Stimulated activated CD8-positive, alpha-beta memory T cell treated with anti-CD3 and anti-CD28 coated beads, Interleukin-15, amount 100 ng/mL, for 24 hours (primary cell): ENCODE measurements at regions not wholly inside any gene's neighbourhood (a gene's known extent, or its start where the extent isn't known, plus 50 kb on each side); places are given as distances from the start of the nearest gene placed in this dataset.
"Not testable (repeated sequence)": the region's sequence is repeated elsewhere in the genome, so short reads cannot be mapped to it uniquely, and the experiment has no call there.

Experiments
- DNase-seq: peaks from one replicate; pipeline ENCODE4 v3.0.0-alpha.2; 2020; ENCODE audit warnings: low read depth

DNA sequence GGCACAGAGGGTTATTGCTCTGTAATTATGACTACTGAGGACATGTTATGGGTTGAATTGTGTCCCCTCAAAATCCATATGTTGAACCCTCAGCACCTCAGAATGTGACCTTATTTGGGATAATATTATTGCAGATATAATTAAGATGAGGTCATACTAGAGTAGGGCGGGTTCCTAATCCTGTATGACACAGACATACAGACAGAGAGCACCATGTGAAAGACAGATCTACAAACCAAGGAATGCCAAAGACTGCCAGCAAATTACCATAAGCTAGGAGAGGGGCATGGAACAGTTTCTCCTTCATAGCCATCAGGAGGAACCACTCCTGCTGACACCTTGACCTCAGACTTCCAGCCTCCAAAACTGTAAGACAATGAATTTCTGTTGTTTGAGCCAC lies 115.2 kb upstream of the OTUD4 start:
- DNase-seq = no peak

DNA sequence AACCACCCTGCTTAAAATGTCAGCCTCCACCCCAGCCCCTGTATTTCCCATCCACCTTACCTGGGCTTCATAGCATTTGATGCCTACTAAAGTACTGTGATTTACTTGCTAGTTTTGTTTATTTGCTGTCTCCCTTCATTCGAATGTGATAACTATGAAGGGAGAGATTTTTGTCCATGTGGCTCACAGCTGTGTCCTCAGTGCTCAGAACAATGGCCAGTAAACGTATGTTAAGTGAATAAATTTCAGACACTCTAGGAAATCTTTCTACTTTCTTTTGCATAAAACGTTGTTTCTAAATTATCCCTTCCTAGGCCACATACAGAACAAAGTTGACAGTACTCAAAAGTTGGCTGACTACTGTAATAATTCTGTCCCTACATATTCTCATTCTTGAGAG lies 114.7 kb upstream of the OTUD4 start:
- no peak for DNase-seq

DNA sequence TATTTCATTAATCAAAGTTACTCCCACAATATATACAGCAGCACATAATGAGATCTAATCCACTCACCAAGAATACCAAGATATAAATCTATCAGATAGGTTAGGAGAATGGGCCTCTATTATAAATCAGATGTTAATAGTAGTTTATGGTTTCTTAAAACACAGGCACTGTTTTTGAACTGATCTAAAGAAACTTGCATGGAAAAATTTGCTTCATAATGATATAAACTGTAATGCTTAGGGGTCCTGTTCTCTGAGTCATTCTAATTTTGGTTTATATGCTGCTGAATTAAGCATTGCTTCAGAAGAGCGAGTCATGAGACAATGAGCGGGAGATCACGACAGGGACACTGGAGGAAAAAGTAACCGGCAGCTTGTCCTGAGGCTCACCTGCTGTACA lies 113.3 kb upstream of the OTUD4 start:
- no peak for DNase-seq

DNA sequence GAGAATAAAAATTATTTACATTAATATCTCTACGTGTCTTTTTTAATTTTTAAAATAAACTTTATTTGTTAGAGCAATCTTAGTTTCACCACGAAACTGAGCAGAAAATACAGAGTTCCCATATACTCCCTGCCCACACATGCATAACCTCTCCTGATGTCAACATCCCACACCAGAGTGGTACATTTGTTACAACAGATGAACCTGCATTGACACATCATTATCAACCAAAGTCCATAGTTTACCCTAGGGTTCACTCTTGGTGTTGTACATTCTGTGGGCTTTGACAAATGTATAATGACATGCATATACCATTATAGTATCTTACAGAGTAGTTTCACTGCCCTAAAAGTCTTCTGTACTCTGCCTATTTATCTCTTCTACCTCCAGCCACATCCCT lies 110.6 kb upstream of the OTUD4 start:
- DNase-seq = no peak

DNA sequence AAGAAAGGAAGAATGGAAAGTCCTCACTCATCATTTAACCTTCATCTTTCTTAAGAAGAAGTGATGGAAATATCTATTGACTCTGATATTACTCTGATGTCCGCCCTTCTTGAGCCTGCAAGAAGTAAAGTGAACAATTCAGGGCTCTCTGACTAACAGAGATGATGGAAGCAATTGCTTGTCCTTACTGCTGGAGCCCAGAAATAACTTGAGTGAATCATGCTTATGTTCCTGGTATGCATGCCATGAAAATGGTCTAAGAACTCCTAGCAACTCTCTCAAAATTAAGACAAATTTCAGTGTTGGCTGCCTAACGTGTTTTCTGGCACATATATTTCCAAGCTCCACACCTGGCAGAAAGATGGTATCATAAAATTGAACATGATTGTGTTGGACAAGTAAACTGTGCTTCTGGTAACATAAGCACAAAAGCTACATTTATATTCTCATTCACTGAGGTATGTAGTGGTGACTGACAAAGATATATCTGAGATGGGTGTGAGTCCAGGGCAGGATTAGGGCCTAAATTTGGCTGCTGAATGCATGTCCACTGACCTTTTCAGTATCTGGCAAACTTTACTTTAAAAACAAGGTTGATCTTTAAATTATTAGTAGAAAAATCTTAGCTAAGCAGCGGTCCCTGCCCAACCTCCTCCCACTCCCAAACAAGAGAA lies 109.2 kb upstream of the OTUD4 start:
- DNase-seq = no peak

DNA sequence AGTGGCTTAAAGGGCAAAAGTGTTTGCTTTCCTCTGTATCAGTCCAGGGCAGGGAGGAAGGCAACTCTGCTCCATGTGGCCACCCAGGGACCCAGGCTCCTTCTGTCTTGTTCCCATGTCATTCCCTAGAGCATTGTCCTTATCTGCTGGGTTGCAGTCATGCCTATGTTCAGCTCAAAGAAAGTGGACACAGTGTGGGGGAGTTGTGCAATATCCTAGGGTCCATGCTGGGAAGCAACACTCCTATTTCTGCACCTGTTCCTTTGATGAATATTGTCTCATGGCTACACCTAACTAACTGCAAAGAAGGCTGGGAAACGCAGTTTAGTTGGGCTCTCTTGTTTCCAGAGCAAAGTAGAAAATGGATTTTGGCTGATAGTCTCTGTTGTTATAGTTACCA lies 107.0 kb upstream of the OTUD4 start:
- DNase-seq = no peak

DNA sequence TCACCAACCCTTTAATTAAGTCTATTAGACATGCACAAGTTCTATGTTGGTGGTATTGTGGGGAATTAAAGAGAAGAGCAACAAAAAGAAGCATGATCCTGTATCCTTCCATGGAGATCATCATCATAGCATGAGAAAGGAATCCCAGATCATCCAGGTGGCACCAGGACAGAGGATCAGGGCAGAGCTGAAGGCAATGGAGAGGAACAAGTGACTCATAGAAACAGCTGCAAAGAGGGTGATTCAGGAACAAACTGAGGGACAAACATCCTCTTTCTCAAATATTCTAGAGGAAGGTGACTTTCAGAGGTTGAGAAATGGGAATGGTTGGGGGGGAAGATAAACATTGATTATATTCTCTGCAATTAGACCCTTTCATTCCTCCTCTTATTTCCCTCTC lies 105.5 kb upstream of the OTUD4 start:
- no peak for DNase-seq

DNA sequence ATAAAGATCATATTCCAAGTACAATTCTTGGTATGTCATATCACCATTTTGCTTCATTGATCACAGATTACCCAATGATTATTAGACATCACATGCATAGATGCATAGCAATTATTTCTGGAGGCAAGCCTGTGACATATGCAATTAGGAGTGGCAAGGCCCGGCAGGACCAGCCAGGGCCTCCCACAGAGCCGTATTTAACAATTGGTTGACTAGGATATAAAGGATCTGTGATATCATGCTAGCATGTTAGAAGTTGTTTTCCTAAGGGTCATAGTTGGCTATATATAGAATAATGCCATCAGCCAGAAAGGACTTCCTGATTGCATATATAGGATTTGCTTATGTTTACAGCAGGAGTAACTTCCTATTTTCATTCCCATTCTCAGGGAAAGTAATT lies 103.5 kb upstream of the OTUD4 start:
- DNase-seq = no peak

DNA sequence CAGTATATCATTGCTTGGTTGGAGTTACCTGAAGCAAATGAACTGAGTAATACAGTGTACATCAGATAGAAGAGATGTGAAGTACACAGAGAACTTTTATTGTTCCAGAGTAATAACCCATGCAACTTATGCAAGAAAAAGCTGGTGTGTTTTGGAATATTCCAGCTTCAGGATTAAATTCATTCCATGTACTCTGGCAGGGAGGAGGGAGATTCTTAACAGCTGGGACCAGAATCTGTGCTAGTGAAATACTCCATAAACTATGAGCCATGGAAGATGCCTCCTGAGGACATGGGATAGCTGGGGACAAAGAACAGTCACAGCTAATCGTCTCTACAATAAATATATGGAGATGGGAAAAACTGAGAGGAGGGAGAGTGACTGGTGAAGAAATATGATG lies 101.6 kb upstream of the OTUD4 start:
- no peak for DNase-seq

DNA sequence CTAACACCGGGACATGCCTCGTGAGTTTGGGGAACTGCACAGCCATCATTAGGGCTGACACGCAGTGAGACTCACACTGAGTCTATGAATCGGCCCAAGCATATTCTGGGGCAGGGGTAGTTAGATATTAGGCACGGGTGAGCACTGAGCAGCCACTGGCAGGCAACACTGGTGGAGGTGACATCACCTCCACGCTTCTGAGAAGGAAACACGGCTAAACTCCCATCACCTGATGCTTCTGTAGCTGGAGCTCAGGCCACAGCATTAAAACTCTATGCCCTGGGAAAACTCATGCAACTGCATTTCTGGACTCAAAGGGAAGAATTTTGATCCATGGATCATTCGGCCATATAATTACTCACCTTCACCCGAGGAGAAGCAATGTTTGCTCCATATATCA lies 100.8 kb upstream of the OTUD4 start:
- DNase-seq = no peak

DNA sequence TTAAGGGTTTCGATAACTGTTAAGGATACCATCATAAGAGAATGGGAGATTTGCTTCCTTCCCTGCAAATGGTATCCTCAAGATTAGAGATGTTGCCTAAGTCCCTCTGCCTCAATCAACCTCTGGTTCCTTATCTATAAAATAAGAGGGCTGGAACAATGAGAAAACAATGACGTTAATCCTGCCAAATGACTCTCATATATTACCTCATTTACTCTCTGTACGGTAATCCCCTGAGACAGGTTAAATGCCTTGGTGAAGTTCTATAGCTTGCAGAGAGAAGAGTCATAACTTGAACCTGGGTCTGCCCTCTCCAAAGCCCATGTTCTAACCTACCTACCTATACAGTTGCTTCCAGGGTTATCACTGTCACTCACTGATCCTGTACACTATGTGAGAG lies 100.2 kb upstream of the OTUD4 start:
- no peak for DNase-seq

DNA sequence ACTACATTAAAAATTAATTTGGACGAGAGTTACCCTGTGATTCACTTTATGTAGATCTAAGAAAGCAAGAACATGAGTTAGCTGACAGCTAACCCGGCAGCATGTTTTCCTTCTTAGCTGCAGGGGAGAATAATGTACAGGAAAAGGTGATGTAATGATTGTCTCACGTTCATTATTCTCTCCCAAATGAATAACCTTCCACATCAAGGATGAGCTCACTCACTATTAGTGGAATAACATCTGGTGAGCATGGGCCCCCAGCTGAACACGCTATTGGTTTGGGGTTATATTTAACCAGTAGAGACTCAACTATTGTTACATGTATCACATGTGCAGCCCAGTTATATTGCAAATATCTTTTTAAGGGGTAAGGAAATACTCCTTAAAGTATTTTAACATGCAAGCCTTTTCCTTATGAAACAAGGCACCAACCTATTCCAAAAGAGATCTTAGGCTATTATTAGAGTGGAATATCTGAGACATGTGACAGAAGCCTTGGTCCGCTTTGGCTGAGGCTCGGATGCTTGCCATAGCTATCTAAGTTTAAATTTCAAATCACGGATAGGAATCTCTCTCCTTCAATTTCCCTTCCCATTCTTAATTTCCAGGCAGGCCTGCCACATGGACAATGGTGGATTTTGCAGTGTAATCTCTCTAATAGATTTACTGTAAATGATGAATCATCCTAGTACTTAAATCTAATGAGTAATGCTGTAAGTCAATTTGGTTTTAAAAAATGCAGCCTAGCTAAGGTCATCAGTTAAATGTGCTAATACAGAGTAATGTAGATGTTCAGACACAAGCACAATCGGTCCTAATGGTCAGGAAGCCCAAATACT lies 99.0 kb upstream of the OTUD4 start:
- no peak for DNase-seq

DNA sequence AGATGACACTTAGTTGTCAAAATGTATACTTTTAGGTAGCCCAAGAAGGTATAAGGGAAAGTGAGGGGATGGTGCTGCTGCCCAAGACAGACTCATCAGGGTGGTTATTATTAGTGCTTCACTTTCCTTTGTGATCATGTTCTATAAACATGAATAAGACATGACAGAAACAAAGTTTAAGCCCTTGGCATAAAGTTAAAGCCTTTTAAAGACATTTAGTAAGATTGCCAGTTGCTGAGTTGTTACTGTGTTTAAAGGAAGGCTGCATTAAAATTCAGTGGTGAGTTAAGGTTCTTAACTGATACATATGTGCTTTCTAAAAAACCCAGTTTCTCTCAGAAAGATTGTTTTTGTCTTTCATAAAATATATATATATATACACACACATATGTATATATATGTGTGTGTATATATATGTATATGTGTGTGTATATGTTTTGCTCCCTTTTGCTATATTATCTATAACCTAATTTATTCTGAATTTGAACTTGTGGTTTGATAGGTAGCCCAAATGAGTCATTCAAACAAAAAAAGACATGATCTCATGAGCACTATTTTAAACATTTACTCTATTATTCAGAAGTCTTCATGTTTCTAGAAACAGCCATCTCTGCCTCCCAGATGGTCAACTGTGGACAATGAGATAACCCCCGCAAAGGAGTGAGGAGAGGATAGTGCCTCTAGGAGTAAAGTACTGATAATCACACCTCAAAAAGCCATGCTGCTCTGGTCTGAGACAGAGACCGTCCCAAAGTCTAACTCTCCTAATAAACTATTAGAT lies 98.1 kb upstream of the OTUD4 start:
- no peak for DNase-seq

DNA sequence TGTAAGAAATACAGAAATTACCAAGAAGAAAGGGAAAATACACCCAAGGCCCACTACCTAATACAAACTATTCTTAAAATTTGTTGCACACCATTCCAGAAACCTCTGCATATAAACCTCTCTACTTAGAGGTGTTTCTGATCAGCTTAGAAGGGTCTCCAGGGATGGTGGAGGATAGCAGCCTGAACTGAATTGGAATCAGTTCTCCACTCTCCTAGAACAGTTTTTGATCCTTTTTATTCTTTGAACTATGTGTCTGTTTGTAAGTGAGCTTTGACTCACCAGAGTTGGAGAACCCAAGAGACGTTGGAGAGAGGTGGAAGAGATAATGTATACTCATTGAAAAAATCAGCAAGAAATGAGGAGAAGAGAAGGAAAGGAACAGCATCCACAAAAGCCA lies 96.6 kb upstream of the OTUD4 start:
- DNase-seq = no peak

DNA sequence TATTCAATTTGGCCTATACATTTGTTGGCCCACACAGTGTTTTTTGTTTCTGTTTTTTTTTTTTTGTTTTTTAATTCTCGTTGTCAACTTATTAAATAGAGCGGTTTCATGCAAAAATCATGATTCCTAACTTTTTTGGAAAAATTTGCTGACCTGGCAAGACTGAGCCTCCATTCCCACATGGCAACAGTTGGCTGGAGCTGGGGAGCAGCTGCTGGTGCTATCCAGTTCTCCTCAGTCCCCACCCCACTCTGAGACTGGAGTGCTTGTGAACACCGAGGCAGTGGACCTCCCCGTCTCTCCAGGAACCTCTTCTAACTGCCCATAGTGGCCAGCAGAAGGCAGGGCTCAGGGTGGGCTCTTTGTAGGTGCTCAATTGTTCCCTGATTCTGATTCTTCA lies 95.7 kb upstream of the OTUD4 start:
- no peak for DNase-seq

DNA sequence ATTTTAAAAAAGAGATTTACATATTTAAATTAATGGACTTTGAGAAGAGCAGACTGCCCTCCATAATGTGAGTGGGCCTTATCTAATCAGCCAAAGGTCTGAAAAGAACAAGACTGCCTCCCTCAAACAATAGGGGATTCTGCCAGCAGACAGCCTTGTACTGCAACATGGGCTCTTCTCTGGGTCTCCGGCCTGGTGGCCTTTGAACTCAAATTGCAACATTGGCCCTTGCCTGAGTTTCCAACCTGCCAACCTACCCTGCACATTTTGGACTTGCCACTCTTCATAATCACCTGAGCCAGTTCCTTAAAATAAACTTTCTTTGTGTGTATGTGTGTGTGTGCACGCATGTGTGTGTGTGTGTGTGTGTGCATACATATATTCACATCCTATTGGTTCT lies 90.8 kb upstream of the OTUD4 start:
- no peak for DNase-seq

DNA sequence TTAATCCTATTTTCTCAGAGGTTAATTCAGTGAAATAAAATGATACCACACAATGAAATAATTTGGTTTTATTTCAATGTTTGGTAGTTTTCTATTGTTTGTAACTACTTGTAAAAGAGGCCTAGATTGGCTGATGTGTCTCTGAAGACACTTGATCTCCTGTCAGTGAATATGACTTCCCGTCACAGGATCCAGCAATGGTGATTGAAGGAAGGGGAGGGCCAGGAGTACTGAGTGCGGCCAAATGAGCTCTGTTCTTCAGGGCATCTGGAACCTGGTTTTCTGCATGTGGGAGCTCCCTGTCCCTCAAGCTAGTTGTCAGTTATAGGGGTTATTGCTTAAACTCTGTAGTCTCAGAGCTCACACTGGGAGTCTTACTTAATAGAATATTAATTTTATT lies 86.5 kb upstream of the OTUD4 start:
- DNase-seq = no peak

DNA sequence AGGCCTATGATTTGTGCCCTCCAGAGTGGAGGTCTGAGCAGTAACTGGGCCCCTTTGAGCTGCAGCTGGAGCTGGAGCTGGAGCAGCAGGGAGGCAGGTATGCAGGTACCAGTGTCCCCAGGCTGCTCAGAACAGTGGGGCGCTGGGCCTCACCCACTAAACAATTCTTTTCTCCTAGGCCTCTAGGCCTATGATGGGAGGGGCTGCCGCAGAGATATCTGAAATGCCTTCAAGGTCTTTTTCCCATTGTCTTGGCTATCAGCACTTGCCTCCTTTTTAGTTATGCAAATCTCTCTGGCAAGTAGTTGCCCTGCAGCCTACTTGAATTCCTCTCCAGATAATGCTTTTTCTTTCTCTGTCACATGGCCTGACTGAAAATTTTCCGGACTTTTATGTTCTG lies 79.7 kb upstream of the OTUD4 start:
- no peak for DNase-seq

DNA sequence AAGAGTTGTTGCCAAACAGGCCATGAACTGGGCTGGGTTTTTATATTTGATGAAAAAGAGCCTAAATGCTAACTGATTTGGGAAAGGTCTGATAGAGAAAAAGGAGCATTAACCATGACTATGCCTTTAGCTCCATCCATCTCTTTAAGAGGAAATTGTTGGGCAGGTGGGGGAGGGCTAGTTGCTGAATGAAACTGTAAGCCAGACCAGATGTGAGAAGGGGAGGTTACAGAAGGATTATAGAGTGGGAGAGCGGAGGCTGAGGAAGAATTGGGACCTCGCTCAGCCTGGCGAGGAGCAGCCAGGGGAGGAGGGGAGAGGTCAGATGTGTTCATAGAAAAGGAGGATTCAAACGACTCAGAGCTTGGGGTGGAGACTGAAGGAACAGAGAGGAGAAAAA lies 74.9 kb upstream of the OTUD4 start:
- DNase-seq = not testable (repeated sequence)

DNA sequence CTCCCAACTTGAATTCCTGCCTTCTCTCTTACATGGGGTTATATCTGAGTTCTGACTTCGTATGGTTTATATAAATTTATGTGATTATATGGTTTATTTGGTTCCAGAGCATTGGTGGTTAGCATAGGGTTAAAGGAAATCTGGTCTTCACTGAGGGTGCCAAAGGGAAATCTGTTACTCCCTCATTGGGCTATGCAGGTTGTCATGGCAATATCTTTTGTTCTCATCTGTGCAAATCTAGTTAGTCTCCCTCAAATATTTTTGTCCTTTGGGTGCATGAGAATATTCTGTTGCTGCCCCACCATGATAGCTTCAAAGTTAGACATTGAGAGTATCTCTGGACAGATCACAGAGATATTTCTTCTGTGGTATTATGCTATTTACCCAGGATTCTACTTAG lies 71.8 kb upstream of the OTUD4 start:
- no peak for DNase-seq

DNA sequence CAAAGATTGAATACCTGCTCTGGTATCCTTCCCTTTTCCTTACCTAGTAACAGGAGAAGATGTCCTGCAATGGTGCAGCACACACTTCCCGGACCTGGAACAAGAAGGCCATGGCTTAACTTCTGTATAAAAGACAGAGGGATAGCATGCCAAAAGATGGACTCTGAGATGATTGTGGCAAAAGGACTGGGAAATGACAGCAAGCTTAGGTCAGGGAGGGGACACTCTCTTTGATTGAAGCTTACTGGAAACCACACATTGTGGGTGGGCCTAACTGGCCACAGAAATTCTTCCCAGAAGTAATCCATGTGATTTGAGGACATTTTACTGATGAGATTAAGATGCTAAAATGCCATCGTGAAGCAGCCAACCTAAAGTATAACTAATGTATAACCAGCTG lies 71.0 kb upstream of the OTUD4 start:
- no peak for DNase-seq

DNA sequence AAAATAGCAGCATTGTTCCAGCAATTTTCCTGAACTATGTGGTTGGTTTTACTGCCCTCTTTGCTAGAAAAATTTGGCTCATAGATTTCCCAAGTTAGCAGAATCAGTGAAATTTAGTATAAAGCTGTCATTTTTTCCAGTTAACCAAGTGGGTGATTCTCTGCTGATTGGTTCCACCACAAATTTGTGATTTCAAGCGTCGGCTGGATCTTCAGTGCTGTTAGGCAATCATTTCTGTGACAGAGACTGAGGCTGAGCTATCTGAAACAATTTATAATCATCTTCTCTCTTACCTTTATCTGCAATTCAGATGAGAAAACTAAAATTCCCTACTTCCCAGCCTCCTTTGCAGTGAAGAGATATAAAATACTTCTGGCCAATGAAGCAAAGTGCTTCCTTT lies 68.6 kb upstream of the OTUD4 start:
- no peak for DNase-seq

DNA sequence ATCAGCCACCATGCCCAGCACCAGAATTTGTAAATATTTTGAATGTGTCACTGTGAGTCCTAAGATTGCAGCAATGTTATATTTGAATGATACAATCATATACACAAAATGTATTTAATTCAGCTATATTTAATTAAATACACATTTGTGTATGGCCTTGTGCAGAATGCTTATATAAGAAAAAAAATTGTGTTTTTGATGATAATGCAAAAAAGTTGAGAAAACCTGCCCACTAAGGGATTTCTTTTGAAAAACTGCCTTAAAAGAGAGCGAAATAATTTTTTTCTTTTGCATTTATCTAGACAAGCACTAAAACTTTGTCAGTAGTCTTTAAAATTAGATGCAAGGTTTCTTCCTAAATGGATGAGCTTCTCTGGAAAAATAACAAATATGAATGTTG lies 68.1 kb upstream of the OTUD4 start:
- DNase-seq = no peak
